CD4-positive, alpha-beta T cell (primary cell): ENCODE measurements at regions not wholly inside any gene's neighbourhood (a gene's known extent, or its start where the extent isn't known, plus 50 kb on each side); places are given as distances from the start of the nearest gene placed in this dataset.

Source experiments
- ATAC-seq: fragments of 200-7000 bp; cut with Tn5 transposase; one replicate; pipeline ENCODE4 v1.10.0; 2022; ENCODE audit warnings: mild to moderate bottlenecking; ENCODE audit not compliant: poor library complexity
- CTCF ChIA-PET: fragments of 350-600 bp; sonication (Branson Sonifier 250); formaldehyde crosslinking; loops from one replicate; lab custom pipeline; 2021; ENCODE audit warnings: antibody characterized with exemption, inconsistent platforms; lab: Charles Lee
- POLR2A ChIA-PET: fragments of 350-600 bp; sonication (Branson Sonifier 250); formaldehyde crosslinking; loops from one replicate; lab custom pipeline; 2021; ENCODE audit warnings: antibody characterized with exemption, inconsistent platforms; lab: Charles Lee
- DNase-seq, 14 experiments: peaks; one replicate each; pipeline ENCODE4 v3.0.0-alpha.2; 2013 to 2020; ENCODE audit warnings: mixed read lengths in 2 of 14
- H3K27ac ChIP-seq, 2 donors: one replicate each; pipeline versions ENCODE4 v1.5.1 to v1.7.0; 2013; ENCODE audit warnings: low read length in 2 of 2, low read depth in 1 of 2, mild to moderate bottlenecking in 1 of 2
- H3K27me3 ChIP-seq, 2 experiments: 1 replicate in 1 of 2; 2 replicates in 1 of 2; pipeline versions ENCODE4 v1.6.1 to v1.7.0; 2013; ENCODE audit warnings: low read length in 2 of 2, control low read depth in 1 of 2, mild to moderate bottlenecking in 1 of 2, moderate library complexity in 1 of 2; ENCODE audit not compliant: insufficient read depth in 2 of 2, control insufficient read depth in 1 of 2
- H3K36me3 ChIP-seq: one replicate; pipeline ENCODE4 v1.6.1; 2013; ENCODE audit warnings: low read length, control low read depth; ENCODE audit not compliant: insufficient read depth
- H3K4me1 ChIP-seq: one replicate; pipeline ENCODE4 v1.6.1; 2013; ENCODE audit warnings: low read length, control low read depth; ENCODE audit not compliant: insufficient read depth
- H3K4me3 ChIP-seq: one replicate; pipeline ENCODE4 v1.5.1; 2013; ENCODE audit warnings: mild to moderate bottlenecking, low read length, moderate library complexity
- H3K9me3 ChIP-seq, 2 experiments: 1 replicate in 1 of 2; 2 replicates in 1 of 2; pipeline versions ENCODE4 v1.6.1 to v1.7.0; 2013; ENCODE audit warnings: low read length in 2 of 2, mild to moderate bottlenecking in 2 of 2, control low read depth in 1 of 2, moderate library complexity in 1 of 2; ENCODE audit not compliant: control insufficient read depth in 1 of 2, insufficient read depth in 1 of 2
- H3K27ac Mint-ChIP-seq: one replicate; pipeline ENCODE4 v1.8.0; 2020; ENCODE audit warnings: mixed read lengths
- H3K27me3 Mint-ChIP-seq: one replicate; pipeline ENCODE4 v1.8.0; 2021; ENCODE audit warnings: mixed read lengths
- H3K36me3 Mint-ChIP-seq: one replicate; pipeline ENCODE4 v1.8.0; 2021; ENCODE audit warnings: low read depth, mixed read lengths
- H3K4me1 Mint-ChIP-seq: one replicate; pipeline ENCODE4 v1.8.0; 2021; ENCODE audit warnings: low read depth, mixed read lengths
- H3K4me3 Mint-ChIP-seq: one replicate; pipeline ENCODE4 v1.8.0; 2020; ENCODE audit warnings: mild to moderate bottlenecking, mixed read lengths
- H3K9me3 Mint-ChIP-seq: one replicate; pipeline ENCODE4 v1.8.0; 2020; ENCODE audit warnings: mixed read lengths
- intact Hi-C, 2 experiments: fragments of 100-400 bp; cut with DNase I in 1 of 2; cut with micrococcal nuclease in 1 of 2; formaldehyde crosslinking; loops; one replicate each; pipeline versions ENCODE4 v1.15.1 to v1.9.0; 2023 to 2025; cut with DNase I, micrococcal nuclease
- TF ChIP-seq, protein P1 (sequence below): fragments of 200-600 bp; IDR thresholded peaks from one replicate; pipeline ENCODE4 v1.8.0; 2022; ENCODE audit warnings: antibody characterized with exemption, mild to moderate bottlenecking

DNA sequence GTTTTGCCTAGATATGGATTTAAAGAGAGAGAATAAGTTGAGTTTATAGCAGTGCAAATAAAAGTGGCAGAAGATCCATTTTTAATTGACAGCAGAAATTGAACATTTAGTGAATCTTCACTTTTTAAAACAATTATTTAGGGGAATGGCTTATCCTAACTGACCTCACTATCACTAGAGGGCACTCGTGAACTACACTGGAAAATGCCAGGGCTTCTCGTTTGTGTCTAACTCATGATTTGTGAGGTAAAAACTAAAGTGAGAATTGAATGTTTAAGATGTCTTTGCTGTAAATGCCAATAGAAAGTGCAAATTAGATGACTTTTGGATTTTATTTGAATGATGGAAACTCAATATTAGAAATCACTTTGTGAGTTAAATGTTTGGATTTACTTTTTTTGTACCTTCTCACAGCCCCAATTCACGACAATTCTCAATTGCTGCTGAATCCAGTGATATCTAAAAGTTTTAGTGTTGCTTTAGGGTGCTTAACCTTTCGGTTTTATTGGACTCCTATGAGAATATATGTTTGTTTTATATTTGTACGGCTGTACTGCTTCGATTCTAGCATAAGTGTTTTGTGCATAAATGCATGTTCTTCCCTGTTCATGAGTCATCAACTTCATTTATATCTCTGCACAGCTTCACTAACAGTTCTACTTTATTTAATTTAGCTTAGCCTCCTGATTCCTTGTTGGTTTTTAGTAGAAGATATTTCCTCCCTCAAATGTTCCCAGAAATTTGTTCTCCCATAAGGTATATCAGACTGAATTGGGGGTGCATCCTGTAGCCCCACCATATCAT lies 462.1 kb downstream of the MFSD1 start:
- DNase-seq, result peak in 2 of 14 experiments; percentile 6 to 11
- POLR2A ChIA-PET, result no interaction called here
- no peaks in the 10 kb centered on the region for H3K27me3 ChIP-seq
- no peak overlapping the region for H3K27ac Mint-ChIP-seq
- H3K4me3 Mint-ChIP-seq, result no peak overlapping the region
- peaks cover 19% of the 10 kb centered on the region for H3K27me3 Mint-ChIP-seq
- no peak overlapping the region for H3K4me3 ChIP-seq
- no peak overlapping the region for H3K27ac ChIP-seq
- H3K9me3 Mint-ChIP-seq, result no peaks in the 10 kb centered on the region
- TF ChIP-seq, protein P1, sequence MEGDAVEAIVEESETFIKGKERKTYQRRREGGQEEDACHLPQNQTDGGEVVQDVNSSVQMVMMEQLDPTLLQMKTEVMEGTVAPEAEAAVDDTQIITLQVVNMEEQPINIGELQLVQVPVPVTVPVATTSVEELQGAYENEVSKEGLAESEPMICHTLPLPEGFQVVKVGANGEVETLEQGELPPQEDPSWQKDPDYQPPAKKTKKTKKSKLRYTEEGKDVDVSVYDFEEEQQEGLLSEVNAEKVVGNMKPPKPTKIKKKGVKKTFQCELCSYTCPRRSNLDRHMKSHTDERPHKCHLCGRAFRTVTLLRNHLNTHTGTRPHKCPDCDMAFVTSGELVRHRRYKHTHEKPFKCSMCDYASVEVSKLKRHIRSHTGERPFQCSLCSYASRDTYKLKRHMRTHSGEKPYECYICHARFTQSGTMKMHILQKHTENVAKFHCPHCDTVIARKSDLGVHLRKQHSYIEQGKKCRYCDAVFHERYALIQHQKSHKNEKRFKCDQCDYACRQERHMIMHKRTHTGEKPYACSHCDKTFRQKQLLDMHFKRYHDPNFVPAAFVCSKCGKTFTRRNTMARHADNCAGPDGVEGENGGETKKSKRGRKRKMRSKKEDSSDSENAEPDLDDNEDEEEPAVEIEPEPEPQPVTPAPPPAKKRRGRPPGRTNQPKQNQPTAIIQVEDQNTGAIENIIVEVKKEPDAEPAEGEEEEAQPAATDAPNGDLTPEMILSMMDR, result peak; percentile 19
- no peaks in the 10 kb centered on the region for H3K9me3 ChIP-seq
- H3K36me3 ChIP-seq, result no peaks in the 10 kb centered on the region
- ATAC-seq, result no peak
- CTCF ChIA-PET, result no interaction called here
- H3K4me1 ChIP-seq, result no peaks in the 10 kb centered on the region
- H3K36me3 Mint-ChIP-seq, result no peaks in the 10 kb centered on the region
- H3K4me1 Mint-ChIP-seq, result no peaks in the 10 kb centered on the region
- intact Hi-C loops, result loop anchor here in 1 of 2 experiments (5.0 to 10.0 kb wide), 3 partner anchors 467 to 1221 kb away; no protein-coding TSS in a partner anchor

DNA sequence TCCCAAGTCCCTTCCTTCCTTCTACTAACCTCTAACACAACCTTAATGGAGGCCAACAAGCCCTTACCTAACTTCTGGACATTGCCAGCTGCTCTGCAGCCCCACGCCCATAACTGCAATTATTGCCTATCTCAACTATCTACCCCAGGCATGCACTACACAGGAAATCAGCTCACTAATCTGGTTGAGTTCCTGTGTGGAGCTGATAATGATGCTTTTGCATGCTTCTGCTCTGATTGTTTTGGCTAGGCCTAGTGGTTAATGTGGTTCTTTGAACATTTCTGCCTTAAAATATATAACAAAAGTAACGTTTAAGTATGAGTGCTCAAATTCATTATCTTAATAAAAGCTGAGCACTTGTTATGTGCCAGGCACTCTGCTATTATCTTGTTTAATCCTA lies 463.9 kb downstream of the MFSD1 start:
- Histone ChIP-seq H3K4me3 (no peak overlapping the region), H3K27me3 (no peaks in the 10 kb centered on the region), H3K4me1 (no peaks in the 10 kb centered on the region), H3K27ac (no peak overlapping the region), H3K36me3 (no peaks in the 10 kb centered on the region), H3K9me3 (no peaks in the 10 kb centered on the region)
- DNase-seq (no peak), ATAC-seq (no peak)
- CTCF ChIA-PET, result no interaction called here
- no peaks in the 10 kb centered on the region for H3K4me1 Mint-ChIP-seq
- POLR2A ChIA-PET, result no interaction called here
- no peaks in the 10 kb centered on the region for H3K9me3 Mint-ChIP-seq
- TF ChIP-seq, protein P1, result no peak
- H3K27ac Mint-ChIP-seq, result no peak overlapping the region
- intact Hi-C loops, result loop anchor here in 1 of 2 experiments (10.0 kb wide), 2 partner anchors 1149 to 1219 kb away; no protein-coding TSS in a partner anchor
- no peaks in the 10 kb centered on the region for H3K36me3 Mint-ChIP-seq
- H3K27me3 Mint-ChIP-seq, result peaks cover 21% of the 10 kb centered on the region
- H3K4me3 Mint-ChIP-seq, result no peak overlapping the region

DNA sequence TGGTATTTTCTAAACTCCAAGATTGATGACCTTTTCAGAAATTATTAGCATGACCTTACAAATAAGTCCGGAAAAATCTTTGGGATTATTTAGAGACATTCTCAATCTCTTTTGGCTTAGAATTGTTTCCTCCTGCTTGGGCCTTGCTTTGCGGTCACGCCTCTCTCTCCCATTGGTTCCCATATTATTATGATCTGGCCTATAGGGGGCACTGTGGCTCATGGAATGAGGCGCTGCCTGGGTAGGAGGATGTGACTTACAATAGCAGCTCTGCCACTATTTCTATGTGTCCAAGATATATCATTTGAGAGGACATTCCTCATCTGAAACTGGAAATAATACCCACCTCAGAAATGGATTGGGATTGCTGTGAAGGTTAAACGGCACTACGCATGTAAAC lies 464.9 kb downstream of the MFSD1 start:
- Mint-ChIP-seq H3K27ac (no peak overlapping the region), H3K9me3 (no peaks in the 10 kb centered on the region), H3K36me3 (no peaks in the 10 kb centered on the region), H3K4me1 (no peaks in the 10 kb centered on the region), H3K4me3 (no peak overlapping the region), H3K27me3 (peaks cover 21% of the 10 kb centered on the region)
- ATAC-seq, result no peak
- Histone ChIP-seq H3K27me3 (no peaks in the 10 kb centered on the region), H3K36me3 (no peaks in the 10 kb centered on the region), H3K9me3 (no peaks in the 10 kb centered on the region), H3K4me1 (no peaks in the 10 kb centered on the region), H3K27ac (no peak overlapping the region), H3K4me3 (no peak overlapping the region)
- POLR2A ChIA-PET, result no interaction called here
- CTCF ChIA-PET, result no interaction called here
- intact Hi-C loops, result loop anchor here in 1 of 2 experiments (10.0 kb wide), 2 partner anchors 1148 to 1218 kb away; no protein-coding TSS in a partner anchor
- TF ChIP-seq, protein P1, result no peak
- DNase-seq, result no peak
